Stimulated activated CD8-positive, alpha-beta memory T cell treated with anti-CD3 and anti-CD28 coated beads, Interleukin-4, amount 100 ng/mL, for 24 hours (primary cell): ENCODE measurements at regions not wholly inside any gene's neighbourhood (a gene's known extent, or its start where the extent isn't known, plus 50 kb on each side); places are given as distances from the start of the nearest gene placed in this dataset.

Source experiments
- DNase-seq: peaks from one replicate; pipeline ENCODE4 v3.0.0-alpha.2; 2020; ENCODE audit warnings: low read depth

DNA sequence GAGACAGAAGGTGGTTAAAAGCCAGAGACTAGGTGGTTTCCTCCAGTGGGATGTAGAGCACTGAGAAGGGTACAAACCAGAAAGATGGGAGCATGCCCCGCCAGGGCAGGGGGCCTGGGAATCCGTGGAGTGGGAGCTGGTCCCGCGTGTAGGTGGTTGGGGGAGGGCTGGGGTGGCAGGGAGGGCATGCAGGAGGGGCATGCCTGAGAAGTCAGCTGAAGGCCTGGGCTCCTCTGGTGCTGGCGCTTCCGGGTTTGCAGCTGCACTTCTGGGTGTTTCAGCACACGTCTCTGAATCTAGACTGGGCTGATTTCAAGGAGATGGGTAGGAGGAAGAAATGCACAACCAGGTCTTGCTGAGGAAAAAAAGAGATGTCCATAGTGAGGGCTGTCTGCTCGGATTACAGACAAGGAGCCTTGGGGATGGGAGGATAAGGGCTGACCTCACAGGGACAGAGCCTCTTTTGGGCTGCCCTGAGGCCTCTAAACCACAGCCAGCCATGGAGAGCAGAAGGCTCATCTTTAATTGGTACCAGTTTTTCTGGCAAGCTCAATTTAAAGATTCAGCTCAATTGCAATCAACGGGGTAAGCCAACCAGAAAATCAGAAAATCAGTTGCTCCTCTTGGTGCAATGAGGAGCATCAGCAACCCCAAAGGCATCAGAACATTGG lies 151.9 kb downstream of the FAM43A start:
- no peak for DNase-seq

DNA sequence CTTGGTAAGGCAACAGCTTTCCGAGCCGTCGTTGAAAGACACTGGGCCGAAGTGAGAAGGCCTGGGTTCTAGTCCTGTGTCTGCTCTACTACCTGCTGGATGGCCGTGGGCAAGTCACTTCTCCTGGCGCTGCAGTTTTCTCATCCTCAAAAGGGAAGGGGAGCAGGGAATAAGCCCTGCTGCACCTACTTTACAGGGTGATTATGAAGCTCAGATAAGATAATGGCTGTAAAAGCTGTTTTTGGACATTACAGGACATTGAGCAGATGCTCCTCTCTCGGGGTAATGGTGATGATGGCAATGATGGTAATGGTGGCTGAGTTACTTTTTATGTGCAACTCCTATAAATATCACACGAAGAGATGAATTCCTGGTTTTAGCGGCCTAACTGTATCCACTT lies 152.6 kb downstream of the FAM43A start:
- DNase-seq = no peak

DNA sequence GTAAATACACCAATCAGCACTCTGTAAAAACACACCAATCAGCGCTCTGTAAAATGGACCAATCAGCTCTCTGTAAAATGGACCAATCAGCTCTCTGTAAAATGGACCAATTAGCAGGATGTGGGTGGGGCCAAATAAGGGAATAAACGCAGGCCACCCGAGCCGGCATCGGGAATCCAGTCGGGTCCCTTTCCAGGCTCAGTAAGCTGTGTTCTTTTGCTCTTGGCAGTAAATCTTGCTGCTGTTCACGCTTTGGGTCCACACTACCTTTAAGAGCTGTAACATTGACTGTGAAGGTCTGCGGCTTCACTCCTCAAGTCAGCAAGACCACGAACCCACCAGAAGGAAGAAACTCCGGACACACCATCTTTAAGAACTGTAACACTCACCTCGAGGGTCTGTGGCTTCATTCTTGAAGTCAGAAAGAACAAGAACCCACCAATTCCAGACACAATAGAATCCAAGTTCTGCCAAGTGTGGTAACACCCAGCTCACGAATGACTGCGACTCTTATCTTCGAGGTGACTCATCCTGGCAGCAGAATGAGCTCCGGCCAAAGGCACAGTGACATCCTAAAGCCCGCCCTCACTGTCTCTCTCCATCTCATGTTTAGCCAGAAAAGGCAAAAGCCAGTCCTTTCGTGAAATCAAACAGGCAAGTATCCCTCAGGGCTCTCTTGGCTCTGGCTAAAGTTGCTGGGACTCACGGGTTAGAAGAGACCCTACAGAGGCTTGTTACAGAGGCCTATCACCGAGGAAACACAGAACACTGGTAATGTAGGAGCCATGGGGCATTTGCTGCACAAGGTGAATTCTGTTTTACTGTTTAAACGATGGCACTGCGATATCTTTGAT lies 155.2 kb downstream of the FAM43A start:
- no peak for DNase-seq

DNA sequence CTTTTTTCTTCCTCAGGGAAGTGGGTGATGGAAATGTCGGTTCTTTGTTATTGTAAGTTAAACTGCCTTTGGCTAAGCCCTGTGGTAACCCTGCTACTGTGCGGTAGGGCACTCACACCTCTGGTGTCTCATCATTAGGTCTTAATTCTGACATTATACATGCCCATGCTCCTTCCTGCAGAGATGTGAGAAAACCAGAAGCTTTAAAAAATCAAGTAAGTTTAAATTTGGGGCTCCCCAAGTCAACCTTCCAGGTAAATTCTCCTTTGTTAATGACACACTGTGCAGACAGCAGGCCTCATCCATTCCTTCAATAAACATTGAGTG lies 155.8 kb downstream of the FAM43A start:
- no peak for DNase-seq

DNA sequence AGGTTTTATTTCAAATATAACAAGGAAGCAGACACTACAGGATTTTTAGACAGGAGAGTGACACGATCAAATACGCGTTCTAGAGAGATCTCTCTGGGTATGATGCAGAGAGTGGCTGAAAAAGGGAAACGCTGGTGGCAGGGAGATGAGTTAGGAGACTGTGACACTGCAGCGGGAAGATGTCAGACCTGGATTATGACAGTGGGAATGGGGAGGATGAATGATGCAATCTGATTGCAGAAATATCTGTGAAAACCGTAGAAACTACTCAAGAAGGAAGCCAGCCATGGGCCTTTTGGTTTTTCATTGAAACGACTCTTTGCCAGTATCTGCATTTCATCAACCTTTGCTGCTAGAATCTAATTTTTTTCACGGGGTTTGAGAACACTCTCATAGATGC lies 157.9 kb downstream of the FAM43A start:
- DNase-seq = no peak

DNA sequence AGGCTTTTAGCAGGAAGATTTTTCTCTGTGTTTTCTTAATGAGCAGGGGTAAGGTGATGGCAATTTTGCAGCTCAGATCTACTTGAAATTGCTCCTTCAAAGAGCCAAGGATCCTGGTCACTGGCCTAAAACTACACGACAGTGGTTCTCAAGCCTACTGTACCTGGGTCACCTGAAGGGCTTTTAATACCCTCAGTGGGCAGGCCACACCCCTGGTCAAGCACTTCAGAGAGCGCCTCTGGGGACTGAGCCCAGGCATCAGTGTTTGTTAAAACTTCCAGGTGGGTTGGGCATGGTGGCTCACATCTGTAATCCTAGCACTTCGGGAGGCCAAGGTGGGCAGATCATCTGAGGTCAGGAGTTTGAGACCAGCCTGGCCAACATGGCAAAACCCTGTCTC lies 158.4 kb downstream of the FAM43A start:
- no peak for DNase-seq

DNA sequence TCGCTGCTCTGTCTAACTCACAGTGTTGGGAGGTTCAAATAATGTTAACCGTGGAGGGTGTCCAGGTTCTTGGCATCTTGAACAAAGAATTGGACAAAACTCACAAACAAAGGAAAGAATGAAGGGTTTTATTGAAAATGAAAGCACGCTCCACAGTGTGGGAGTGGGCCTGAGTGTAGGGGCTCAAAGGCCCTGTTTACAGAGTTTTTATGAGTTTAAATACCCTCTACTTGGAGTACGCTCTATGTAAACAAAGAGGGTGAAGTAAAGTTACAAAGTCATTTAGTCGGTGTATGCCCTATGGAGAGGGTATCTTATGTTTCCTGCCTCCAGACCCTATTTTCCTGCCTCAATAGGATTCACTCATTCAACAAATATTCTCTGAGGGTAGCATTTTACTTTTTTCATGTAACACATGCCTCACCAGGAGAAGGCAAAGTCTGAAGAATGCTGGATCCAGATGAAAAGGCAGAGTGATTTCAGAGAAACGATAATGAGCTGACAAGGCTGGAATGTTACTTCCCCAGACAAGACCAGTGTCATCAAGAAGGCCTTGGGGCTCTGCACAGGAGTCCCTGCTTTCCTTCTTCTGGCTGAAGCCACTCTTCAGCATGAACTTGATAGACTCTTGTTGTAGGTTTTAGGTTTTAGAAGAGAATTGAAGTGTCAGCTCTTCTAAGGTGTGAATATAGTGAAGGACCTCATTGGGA lies 163.6 kb downstream of the FAM43A start:
- DNase-seq = no peak

DNA sequence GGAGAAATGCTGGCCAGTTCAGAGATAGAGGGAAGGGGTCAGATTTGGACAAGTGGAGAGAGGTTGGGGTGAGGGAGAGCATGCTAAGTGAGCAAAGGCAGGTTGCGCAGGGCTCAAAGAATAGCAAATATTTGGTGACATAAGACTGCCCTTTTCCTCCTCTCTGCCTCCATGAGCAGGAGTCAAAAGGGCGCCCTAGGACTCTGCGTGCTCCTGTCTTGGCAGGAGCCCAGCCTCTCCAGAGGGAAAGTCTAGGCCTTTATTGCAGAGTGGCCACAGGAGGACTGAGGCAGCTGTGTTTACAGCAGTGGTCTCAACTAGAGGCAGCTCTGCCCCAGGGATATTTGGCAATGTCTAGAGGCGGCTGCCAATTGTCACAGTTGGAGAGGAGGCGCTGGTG lies 165.6 kb downstream of the FAM43A start:
- no peak for DNase-seq

DNA sequence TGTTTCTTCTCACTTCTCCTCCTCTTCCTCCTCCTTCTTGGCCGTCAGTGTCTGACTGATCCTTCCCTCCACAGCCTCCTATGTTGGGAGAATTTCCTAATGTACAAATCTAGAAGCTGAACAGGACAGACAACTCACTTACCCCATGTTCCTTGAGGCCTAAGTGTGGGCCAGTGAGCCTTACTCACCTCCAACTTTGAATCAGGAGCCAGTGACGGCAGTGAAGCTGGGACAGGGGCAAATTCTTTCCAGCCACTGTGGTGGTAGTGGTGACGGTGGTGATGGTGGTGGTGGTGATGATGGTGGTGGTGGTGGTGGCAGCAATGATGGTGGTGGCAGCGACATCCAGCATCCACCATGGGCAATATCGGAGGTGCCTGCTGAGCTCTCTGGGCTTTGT lies 166.3 kb downstream of the FAM43A start:
- no peak for DNase-seq

DNA sequence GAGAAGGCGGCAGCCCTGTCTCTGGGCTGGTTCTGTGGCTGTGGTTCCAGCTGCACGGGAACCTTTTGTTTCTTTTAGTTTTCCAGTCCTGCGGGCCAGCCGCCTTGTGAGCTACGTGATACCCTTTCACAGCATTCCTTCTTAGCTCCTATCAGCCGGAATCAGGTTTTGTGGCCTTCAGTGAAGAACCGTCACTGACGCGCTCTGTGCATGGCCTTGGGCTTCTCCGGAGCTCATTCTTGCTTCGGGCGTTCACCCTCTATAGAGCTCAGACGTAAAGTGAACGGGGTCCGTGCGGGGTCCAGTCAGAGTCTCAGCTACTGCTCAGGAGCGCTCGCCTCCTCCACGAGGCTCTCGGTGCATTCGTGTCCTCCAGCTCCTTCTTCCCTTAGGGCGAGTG lies 166.7 kb downstream of the FAM43A start:
- no peak for DNase-seq

DNA sequence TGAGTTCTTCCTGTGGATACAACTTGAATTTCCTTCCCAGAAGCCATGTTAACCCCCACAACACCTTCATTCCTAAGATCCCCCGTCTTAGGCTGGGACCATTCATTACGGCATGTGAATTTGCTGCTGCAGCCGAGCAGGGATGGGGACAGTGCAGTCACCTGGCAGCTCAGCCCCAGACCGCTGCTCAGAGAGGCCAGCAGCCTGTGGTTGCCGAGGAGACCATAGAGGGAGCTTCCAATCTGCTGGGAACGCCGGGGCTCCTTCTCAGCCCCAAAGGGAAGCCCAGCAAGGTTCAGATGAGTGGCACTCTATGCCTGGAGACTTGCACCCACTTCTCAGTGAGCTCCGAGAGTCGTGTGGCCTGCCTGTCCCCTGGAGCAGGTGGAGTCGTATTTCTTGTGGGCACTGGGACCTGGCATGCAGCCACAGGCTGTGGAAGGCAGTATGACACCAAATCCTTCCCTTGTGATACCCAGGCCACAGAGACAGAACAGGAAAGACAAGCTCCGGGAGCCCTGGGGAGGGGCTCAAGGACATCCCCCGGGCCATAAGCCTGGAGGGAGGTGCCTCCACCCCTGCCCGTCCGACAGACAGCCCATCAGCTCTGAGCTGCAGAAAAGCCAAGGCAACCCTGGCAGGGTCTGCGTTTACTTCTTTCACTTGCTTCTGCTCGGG lies 167.3 kb downstream of the FAM43A start:
- DNase-seq = no peak

DNA sequence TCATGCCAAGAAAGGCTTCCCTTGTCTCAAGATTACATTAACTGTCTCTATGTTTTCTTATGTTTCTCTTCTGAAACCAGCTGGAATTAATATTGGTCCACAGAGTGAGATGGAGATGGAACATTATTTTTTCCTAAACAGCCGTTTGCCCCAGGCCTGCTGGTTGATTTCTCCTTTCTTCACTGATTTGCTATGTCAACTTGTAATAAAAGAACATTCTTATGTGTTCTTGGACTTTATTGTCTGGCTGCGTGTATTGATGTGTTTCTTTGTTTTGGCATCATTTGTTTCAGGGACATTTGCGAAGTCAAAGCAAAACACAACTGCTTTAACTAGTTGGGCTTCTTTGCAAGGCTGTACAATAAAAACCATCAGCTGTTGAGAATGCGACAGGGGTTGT lies 168.5 kb downstream of the FAM43A start:
- no peak for DNase-seq

DNA sequence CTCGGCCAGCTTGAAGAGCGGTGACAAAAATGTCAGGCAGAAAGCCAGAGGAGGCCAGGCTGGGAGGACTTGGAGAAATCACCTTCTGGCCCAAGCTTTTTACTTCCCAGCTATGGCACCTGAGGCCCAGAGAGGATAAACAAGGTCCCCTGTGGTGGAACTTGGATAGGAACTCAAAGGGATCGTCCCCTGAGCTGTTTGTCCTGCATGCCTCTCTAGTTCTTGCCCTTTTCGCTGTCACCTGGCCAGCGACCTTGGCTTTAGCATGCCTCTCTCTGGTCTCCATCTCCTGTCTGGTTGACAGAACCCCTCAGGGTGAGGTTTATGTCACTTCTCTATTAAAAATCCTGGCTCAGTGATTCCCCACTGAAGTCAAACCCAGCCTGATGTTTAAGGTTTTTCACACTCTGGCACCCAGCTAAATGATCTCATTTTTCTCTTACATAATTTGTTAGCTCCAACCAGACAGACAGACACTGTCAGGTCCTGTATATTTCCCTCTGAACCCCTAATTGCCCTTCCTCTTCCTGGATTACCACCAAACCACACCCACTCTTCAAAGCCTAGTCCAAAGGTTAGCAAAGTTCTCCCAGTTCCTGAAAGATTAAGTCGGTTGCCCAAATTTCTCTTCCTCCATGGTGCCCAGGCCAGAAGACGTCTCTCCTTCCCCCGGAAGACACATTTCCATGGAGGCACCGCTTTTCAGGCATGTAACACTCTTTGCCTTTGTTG lies 169.1 kb downstream of the FAM43A start:
- DNase-seq = no peak

DNA sequence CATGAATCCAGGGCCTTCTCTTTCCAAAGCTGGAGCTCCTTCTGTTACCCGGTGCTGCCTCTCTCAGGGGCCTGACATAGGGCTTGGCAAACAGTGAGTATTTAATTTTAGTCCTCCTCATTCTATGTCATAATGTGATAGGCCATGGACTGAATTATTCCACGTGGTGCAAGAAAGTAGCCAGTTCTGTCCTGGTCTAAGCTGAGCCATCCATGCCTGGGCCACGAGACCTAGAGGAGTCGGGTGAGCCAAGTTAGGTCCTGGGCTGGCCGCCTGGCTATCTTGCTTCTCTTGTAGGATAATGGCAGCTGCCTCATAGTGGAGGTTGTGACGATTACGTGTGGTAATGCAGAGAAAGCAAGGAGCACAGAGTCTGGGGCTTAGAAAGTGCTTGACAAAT lies 170.6 kb downstream of the FAM43A start:
- DNase-seq = no peak

DNA sequence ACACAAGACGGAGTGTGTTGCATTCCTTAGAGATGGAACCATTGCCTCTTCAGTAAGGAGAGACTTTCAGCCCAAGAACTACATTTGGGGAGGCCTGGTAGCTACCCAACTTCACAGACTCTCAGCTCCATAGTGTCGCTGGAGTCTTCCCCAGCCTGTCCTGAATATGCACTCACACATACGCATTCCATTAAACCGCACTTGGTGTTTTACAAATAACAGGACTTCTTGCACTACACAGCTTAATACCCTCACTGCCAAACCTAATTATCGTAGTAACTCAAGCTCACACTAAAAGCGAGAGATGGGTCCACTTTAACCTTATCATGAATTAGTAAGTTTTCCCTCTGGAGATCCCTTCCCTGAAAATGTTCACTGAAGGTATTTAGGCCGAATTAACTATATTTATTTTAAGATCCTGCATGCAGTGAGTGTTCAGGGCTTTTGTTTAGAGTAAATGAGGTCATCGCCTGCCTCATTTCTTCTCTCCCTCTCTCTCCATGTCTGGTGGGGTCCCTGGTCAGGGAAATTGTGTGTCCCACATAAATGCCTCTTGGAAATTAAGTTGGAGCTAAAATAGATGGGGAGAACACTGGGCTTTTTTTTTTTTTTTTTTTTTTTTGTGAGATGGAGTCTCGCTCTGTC lies 171.9 kb downstream of the FAM43A start:
- DNase-seq = no peak

DNA sequence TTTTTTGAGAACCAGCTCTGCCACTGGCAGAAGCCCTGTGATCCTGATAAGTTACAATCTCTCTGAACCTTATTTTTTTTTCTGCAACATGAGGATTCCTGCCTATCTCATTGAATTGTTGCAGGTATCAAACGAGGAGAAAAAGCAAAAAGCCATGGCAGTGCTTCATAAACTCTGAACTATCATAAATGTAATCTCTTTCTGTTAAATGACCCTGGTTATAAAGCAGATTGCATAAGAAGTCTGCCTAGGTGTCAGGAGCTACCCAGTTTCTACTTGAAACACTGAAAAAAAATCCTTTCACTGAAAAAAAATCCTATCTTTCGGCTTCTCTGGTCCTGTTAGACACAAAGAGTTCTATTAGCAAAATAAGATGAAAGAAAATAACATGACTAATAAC lies 172.7 kb downstream of the FAM43A start:
- DNase-seq = no peak

DNA sequence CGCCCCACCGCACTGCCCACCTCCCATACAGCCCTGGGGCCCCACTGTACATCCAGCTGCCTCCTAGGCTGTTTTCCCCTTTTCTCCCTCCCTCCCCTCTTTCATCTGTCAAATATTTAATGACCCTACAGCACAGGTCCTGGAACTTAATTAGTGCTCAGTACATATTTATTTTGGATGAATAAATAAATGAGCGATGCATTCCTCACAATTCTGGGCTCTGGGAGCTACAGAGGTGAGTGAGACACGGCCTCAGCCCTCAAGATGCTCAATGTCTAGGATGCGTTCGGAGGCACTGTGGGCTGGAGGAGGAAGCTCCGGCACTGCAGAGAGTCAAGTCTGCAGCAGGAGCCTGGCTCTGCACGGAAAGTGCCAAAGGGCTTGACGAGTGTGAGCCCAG lies 175.0 kb downstream of the FAM43A start:
- no peak for DNase-seq

DNA sequence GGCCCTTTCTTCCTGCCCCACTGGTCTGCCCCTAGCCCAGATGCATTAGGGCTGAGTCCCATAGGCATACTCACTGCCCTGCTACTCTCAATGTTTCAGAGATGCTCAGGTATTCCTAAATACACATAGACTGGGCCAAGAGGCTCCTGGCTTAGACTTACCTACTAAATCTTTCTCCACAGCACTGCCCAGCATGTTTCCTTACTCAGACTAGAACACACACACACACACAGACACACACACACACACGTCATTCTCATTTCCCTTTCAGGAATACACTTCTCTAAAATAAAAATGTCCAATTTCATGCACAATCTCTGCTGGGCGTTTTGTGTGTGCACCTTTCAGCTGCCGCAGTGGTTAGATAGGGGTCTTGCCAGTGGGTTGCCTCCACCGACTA lies 175.7 kb downstream of the FAM43A start:
- no peak for DNase-seq

DNA sequence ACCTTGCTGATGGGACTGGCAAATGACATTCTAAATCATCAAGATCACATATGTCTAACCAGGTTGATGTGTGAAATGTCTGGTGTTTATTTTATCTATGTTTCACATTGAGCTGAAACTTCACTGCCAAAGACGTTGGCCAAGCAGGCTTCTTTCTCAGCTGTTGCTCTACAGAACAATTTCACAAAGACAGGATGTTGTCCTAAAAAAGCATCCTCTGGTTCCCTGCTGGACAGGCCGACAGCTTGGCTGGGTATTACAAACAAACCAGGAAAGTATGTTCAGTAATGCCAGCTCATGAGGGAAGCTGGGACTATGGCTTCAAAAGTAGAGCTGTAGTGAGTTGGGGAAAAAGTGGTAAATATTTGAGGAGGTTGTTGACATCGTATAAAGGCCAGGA lies 179.4 kb downstream of the FAM43A start:
- DNase-seq = no peak

DNA sequence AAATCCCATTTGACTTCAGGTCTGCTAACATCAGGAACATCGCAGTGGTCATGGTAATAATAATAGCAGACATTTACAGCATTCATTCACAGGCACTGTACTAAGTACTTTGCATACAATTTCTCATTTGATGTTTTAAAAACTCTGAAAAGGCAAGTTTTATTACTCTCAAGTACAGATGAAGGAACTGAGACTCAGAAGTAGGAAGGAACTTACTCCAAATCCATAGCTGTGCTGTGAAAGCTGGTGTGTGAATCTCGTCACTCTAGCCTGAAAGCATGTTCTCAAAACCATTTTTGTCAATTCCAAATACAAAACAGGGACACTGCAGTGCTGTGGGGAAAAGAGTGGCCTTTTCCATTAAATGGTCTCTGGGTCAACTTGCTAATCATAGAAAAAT lies 179.9 kb downstream of the FAM43A start:
- DNase-seq = no peak

DNA sequence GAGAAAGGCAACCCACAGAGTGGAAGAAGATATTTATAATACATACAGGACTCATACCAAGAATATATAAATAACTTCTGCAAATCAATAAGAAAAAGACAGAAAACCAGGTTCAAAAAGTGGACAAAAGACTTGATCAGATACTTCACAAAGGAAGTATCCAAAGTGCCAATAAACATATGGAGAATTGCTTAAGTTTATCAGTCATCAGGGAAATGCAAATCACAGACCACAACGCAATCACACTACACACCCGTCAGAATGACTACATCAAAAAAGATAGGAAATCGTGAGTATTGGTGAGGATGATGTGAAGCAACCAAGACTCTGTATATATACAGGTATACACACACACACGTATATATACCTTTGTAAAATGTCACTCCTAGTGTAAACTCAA lies 180.6 kb downstream of the FAM43A start:
- no peak for DNase-seq
